ENCODE measurements at regions not wholly inside any gene's neighbourhood (a gene's known extent, or its start where the extent isn't known, plus 50 kb on each side); places are given as distances from the start of the nearest gene placed in this dataset.

- no peak for TF ChIP-seq CTCF (conservative IDR thresholded peaks at IDR 0.05; ENCODE audit: low read depth, low read length)
- TF ChIP-seq EZH2 (IDR thresholded peaks at IDR 0.05; ENCODE audit: low read length, unreplicated experiment) = no peak
- no peak for TF ChIP-seq EZH2phosphoT487 (IDR thresholded peaks at IDR 0.05; ENCODE audit: borderline replicate concordance, low read length)
These were observed 748.9 kb upstream of the ADGRB3 start for GRCh38 chr6:67886036-67886707.
